ENCODE measurements at regions not wholly inside any gene's neighbourhood (a gene's known extent, or its start where the extent isn't known, plus 50 kb on each side); places are given as distances from the start of the nearest gene placed in this dataset.

- Histone ChIP-seq H3K27me3 (ENCODE audit: control insufficient read depth, insufficient read depth, low read length) (no peaks in the 10 kb centered on the region), H3K4me3 (ENCODE audit: low read depth, low read length) (no peak overlapping the region), H3K36me3 (ENCODE audit: control insufficient read depth, insufficient read depth, low read length) (no peaks in the 10 kb centered on the region)
- TF ChIP-seq, protein P1, sequence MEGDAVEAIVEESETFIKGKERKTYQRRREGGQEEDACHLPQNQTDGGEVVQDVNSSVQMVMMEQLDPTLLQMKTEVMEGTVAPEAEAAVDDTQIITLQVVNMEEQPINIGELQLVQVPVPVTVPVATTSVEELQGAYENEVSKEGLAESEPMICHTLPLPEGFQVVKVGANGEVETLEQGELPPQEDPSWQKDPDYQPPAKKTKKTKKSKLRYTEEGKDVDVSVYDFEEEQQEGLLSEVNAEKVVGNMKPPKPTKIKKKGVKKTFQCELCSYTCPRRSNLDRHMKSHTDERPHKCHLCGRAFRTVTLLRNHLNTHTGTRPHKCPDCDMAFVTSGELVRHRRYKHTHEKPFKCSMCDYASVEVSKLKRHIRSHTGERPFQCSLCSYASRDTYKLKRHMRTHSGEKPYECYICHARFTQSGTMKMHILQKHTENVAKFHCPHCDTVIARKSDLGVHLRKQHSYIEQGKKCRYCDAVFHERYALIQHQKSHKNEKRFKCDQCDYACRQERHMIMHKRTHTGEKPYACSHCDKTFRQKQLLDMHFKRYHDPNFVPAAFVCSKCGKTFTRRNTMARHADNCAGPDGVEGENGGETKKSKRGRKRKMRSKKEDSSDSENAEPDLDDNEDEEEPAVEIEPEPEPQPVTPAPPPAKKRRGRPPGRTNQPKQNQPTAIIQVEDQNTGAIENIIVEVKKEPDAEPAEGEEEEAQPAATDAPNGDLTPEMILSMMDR (IDR thresholded peaks at IDR 0.05; ENCODE audit: insufficient read depth, low read depth, low read length): no peak
- POLR2A ChIA-PET: no interaction called here
- no peak for DNase-seq (ENCODE audit: low read depth)
- CTCF ChIA-PET: no interaction called here
Measured at GRCh38 chr19:27676877-27677276, 1536.1 kb downstream of the UQCRFS1 start.

GRCh38 chr19:27676334-27676733 is 1536.6 kb downstream of the UQCRFS1 start:
- Histone ChIP-seq H3K4me3 (ENCODE audit: low read depth, low read length) (no peak overlapping the region), H3K36me3 (ENCODE audit: control insufficient read depth, insufficient read depth, low read length) (no peaks in the 10 kb centered on the region), H3K27me3 (ENCODE audit: control insufficient read depth, insufficient read depth, low read length) (no peaks in the 10 kb centered on the region)
- ChIA-PET POLR2A (no interaction called here), CTCF (no interaction called here)
- DNase-seq (ENCODE audit: low read depth): no peak
- TF ChIP-seq, protein P1 (IDR thresholded peaks at IDR 0.05; ENCODE audit: insufficient read depth, low read depth, low read length): no peak

- TF ChIP-seq, protein P1 (IDR thresholded peaks at IDR 0.05; ENCODE audit: insufficient read depth, low read depth, low read length): no peak
- ChIA-PET CTCF (no interaction called here), POLR2A (no interaction called here)
- no peaks in the 10 kb centered on the region for H3K27me3 ChIP-seq (ENCODE audit: control insufficient read depth, insufficient read depth, low read length)
- no peak overlapping the region for H3K4me3 ChIP-seq (ENCODE audit: low read depth, low read length)
- H3K36me3 ChIP-seq (ENCODE audit: control insufficient read depth, insufficient read depth, low read length): no peaks in the 10 kb centered on the region
- no peak for DNase-seq (ENCODE audit: low read depth)
Measured at GRCh38 chr19:27675771-27676170, 1537.2 kb downstream of the UQCRFS1 start.

DNA sequence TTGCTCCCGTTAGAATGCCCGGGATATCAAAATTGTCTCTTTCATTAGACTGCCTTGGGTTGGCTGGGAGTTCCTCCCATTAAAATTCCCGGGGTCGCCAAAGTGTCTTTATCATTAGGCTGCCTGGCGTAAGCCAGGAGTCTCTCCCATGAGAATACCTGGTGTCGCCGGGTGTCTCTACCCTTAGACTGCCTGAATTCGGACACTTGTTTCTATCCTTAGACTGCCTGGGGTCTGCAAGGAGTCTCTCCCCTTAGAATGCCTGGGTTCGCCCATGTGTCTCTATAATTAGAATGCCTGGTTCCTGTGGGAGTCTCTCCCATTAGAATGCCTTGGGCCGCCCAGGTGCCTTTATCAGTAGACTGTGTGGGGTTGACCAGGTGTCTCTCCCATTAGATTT is 1538.2 kb downstream of the UQCRFS1 start:
- POLR2A ChIA-PET: no interaction called here
- no peak overlapping the region for H3K4me3 ChIP-seq (ENCODE audit: low read depth, low read length)
- CTCF ChIA-PET: no interaction called here
- no peaks in the 10 kb centered on the region for H3K36me3 ChIP-seq (ENCODE audit: control insufficient read depth, insufficient read depth, low read length)
- H3K27me3 ChIP-seq (ENCODE audit: control insufficient read depth, insufficient read depth, low read length): no peaks in the 10 kb centered on the region
- no peak for DNase-seq (ENCODE audit: low read depth)
- TF ChIP-seq, protein P1 (IDR thresholded peaks at IDR 0.05; ENCODE audit: insufficient read depth, low read depth, low read length): no peak

DNA sequence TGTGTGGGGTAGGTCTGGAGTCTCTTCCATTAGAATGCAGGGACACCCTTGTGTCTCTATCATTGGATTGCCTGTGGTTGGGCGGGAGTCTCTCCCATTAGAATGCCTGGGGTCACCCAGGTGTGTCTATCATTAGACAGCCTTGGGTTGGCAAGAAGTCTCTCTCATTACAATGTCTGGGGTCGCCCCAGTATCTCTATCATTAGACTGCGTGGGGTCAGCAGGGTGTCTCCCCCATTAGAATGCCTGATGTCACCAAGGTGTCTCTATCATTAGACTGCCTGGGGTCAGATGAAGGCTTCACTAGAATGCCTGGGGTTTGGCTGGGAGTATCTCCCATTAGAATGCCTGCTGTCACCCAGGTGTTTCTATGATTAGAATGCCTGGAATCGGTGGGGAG is 1539.0 kb downstream of the UQCRFS1 start:
- POLR2A ChIA-PET: no interaction called here
- no peak for DNase-seq (ENCODE audit: low read depth)
- H3K4me3 ChIP-seq (ENCODE audit: low read depth, low read length): no peak overlapping the region
- no peaks in the 10 kb centered on the region for H3K36me3 ChIP-seq (ENCODE audit: control insufficient read depth, insufficient read depth, low read length)
- no peaks in the 10 kb centered on the region for H3K27me3 ChIP-seq (ENCODE audit: control insufficient read depth, insufficient read depth, low read length)
- TF ChIP-seq, protein P1 (IDR thresholded peaks at IDR 0.05; ENCODE audit: insufficient read depth, low read depth, low read length): no peak
- CTCF ChIA-PET: no interaction called here

Data from BJ (cell line).